Psoas muscle (tissue), 7 donors: ENCODE measurements at regions not wholly inside any gene's neighbourhood (a gene's known extent, or its start where the extent isn't known, plus 50 kb on each side); places are given as distances from the start of the nearest gene placed in this dataset.

Experiments used
- ATAC-seq, 4 donors: fragments of 200-7000 bp; cut with Tn5 transposase; one replicate each; pipeline ENCODE4 v1.9.1; 2020; ENCODE audit warnings: moderate library complexity in 3 of 4, mild to moderate bottlenecking in 2 of 4
- DNase-seq, 2 donors: peaks; one replicate each; pipeline ENCODE4 v3.0.0-alpha.2; 2020
- H3K27ac ChIP-seq: fragments of 200-600 bp; one replicate; pipeline ENCODE4 v1.8.0; 2022
- H3K27me3 ChIP-seq, 3 donors: fragments of 200-600 bp in 1 of 3; one replicate each; pipeline versions ENCODE4 v1.6.1 to v1.8.0; 2013 to 2022; ENCODE audit warnings: low read length in 2 of 3, mild to moderate bottlenecking in 2 of 3, moderate library complexity in 1 of 3; ENCODE audit not compliant: insufficient read depth in 3 of 3
- H3K36me3 ChIP-seq, 2 donors: fragments of 200-600 bp in 1 of 2; one replicate each; pipeline versions ENCODE4 v1.6.1 to v1.8.0; 2013 to 2022; ENCODE audit warnings: low read depth in 1 of 2, mild to moderate bottlenecking in 1 of 2, moderate library complexity in 1 of 2; ENCODE audit not compliant: insufficient read depth in 1 of 2
- H3K4me1 ChIP-seq: fragments of 200-600 bp; one replicate; pipeline ENCODE4 v1.8.0; 2022
- H3K4me3 ChIP-seq: fragments of 200-600 bp; one replicate; pipeline ENCODE4 v1.8.0; 2022; ENCODE audit warnings: mild to moderate bottlenecking
- H3K9me3 ChIP-seq: fragments of 200-600 bp; one replicate; pipeline ENCODE4 v1.8.0; 2022
- CTCF ChIP-seq: fragments of 200-600 bp; IDR thresholded peaks from one replicate; pipeline ENCODE4 v1.8.0; 2022; ENCODE audit warnings: antibody characterized with exemption
- WGBS, 3 donors: extraction: QIAGEN DNeasy Blood & Tissue Kit; methylation state at CpG; one replicate each; pipeline versions ENCODE4 v1.1.6 to v1.1.7; 2013; 5-methylcytosine and 5-hydroxymethylcytosine counted together
- intact Hi-C, 2 donors: fragments of 100-400 bp; cut with DNase I; formaldehyde crosslinking; loops; one replicate each; pipeline versions ENCODE4 v1.11.0 to v1.14.2; 2022
- donor health status: healthy with polysubstance abuse.
- donor health status: DM: no; HTN: no; CAD: no; lungs with moderate emphysema.
- donor health status: Bipolar disorder and iron deficiency.
- donor health status: healthy.
- donor health status: DM: yes; HTN: yes; CAD: no.
- donor health status: DM: no; HTN: no; CAD: no.
- donor health status: DM: yes; HTN: yes; CAD: no.

GRCh38 chr5:23012842-23013241 lies 159.7 kb upstream of the CDH12 start:
- 62 to 68% (median 66%) methylated on average over 5 of the region's 5 CpGs for WGBS, 3 donors

GRCh38 chr5:23007762-23008161 lies 154.6 kb upstream of the CDH12 start:
- Histone ChIP-seq H3K36me3 (no peaks in the 10 kb centered on the region), H3K4me3 (no peak overlapping the region), H3K27me3 (no peaks in the 10 kb centered on the region), H3K4me1 (no peaks in the 10 kb centered on the region), H3K9me3 (no peaks in the 10 kb centered on the region), H3K27ac (no peak overlapping the region)
- intact Hi-C loops: no loop called here
- WGBS, 3 donors: 76 to 88% (median 83%) methylated on average over 1 of the region's 1 CpG
- ATAC-seq (no peak), DNase-seq (no peak)
- no peak for TF ChIP-seq CTCF

More at GRCh38 chr5:23012842-23013241, 159.7 kb upstream of the CDH12 start:
- ATAC-seq (no peak), DNase-seq (no peak)
- Histone ChIP-seq H3K9me3 (no peaks in the 10 kb centered on the region), H3K4me1 (no peaks in the 10 kb centered on the region), H3K4me3 (peak overlapping the region; percentile 33), H3K27ac (no peak overlapping the region), H3K27me3 (no peaks in the 10 kb centered on the region), H3K36me3 (no peaks in the 10 kb centered on the region)
- intact Hi-C loops: no loop called here
- no peak for TF ChIP-seq CTCF

GRCh38 chr5:23007236-23007635 lies 154.1 kb upstream of the CDH12 start:
- WGBS, 3 donors: 66 to 72% (median 72%) methylated on average over 1 of the region's 1 CpG
- ATAC-seq (no peak), DNase-seq (no peak)

GRCh38 chr5:23001120-23001519 lies 148.0 kb upstream of the CDH12 start:
- Histone ChIP-seq H3K27me3 (no peaks in the 10 kb centered on the region), H3K4me3 (no peak overlapping the region), H3K4me1 (no peaks in the 10 kb centered on the region), H3K27ac (no peak overlapping the region), H3K36me3 (no peaks in the 10 kb centered on the region), H3K9me3 (no peaks in the 10 kb centered on the region)
- no peak for ATAC-seq
- no peak for TF ChIP-seq CTCF
- DNase-seq: no peak
- WGBS, 3 donors: 92 to 93% (median 93%) methylated on average over 3 of the region's 3 CpGs
- intact Hi-C loops: no loop called here

More at GRCh38 chr5:23007236-23007635, 154.1 kb upstream of the CDH12 start:
- no peak for TF ChIP-seq CTCF
- Histone ChIP-seq H3K4me3 (no peak overlapping the region), H3K9me3 (no peaks in the 10 kb centered on the region), H3K27me3 (no peaks in the 10 kb centered on the region), H3K36me3 (no peaks in the 10 kb centered on the region), H3K27ac (no peak overlapping the region), H3K4me1 (no peaks in the 10 kb centered on the region)
- intact Hi-C loops: no loop called here

GRCh38 chr5:22998774-22999173 lies 145.6 kb upstream of the CDH12 start:
- H3K9me3 ChIP-seq: no peaks in the 10 kb centered on the region
- H3K4me1 ChIP-seq: no peaks in the 10 kb centered on the region
- no peak for ATAC-seq
- H3K4me3 ChIP-seq: no peak overlapping the region
- H3K36me3 ChIP-seq: no peaks in the 10 kb centered on the region
- no peak overlapping the region for H3K27ac ChIP-seq
- TF ChIP-seq CTCF: no peak
- DNase-seq: no peak
- H3K27me3 ChIP-seq: no peaks in the 10 kb centered on the region
- WGBS, 3 donors: 34 to 43% (median 39%) methylated on average over 1 of the region's 1 CpG
- intact Hi-C loops: no loop called here
